MM.1S (cell line): ENCODE measurements at regions not wholly inside any gene's neighbourhood (a gene's known extent, or its start where the extent isn't known, plus 50 kb on each side); places are given as distances from the start of the nearest gene placed in this dataset.

Experiments used
- DNase-seq: peaks from one replicate; pipeline ENCODE4 v3.0.0-alpha.2; 2015
- H2AFZ ChIP-seq: fragments of 300-600 bp; sonication (generic); 2 replicates; pipeline ENCODE4 v1.6.0; 2016; ENCODE audit warnings: antibody characterized with exemption, low read length
- H3F3A ChIP-seq: fragments of 300-600 bp; sonication (generic); 2 replicates; pipeline ENCODE4 v1.6.1; 2016; ENCODE audit warnings: mild to moderate bottlenecking, antibody characterized with exemption, low read length, moderate library complexity, mixed read lengths; ENCODE audit not compliant: insufficient read depth
- H3K27ac ChIP-seq: fragments of 300-600 bp; sonication (generic); 2 replicates; pipeline ENCODE4 v1.5.1; 2016; ENCODE audit warnings: mild to moderate bottlenecking, low read length
- H3K27me3 ChIP-seq: fragments of 300-600 bp; sonication (generic); replicated peaks from 2 replicates; pipeline ENCODE4 v1.6.0; 2016; ENCODE audit warnings: low read length; ENCODE audit not compliant: insufficient read depth
- H3K36me3 ChIP-seq: fragments of 300-600 bp; sonication (generic); replicated peaks from 2 replicates; pipeline ENCODE4 v1.6.1; 2016; ENCODE audit warnings: mild to moderate bottlenecking, low read length, mixed read lengths; ENCODE audit not compliant: insufficient read depth
- H3K4me1 ChIP-seq: fragments of 300-600 bp; sonication (generic); 2 replicates; pipeline ENCODE4 v1.6.1; 2016; ENCODE audit warnings: low read length, mixed read lengths
- H3K4me2 ChIP-seq: fragments of 300-600 bp; sonication (generic); 2 replicates; pipeline ENCODE4 v1.6.0; 2016; ENCODE audit warnings: low read depth, low read length
- H3K4me3 ChIP-seq: fragments of 300-600 bp; sonication (generic); 2 replicates; pipeline ENCODE4 v1.5.1; 2016; ENCODE audit warnings: low read length, mixed read lengths
- H3K79me2 ChIP-seq: fragments of 300-600 bp; sonication (generic); 2 replicates; pipeline ENCODE4 v1.6.1; 2016; ENCODE audit warnings: mixed run types, low read length, mixed read lengths
- H3K9ac ChIP-seq: fragments of 300-600 bp; sonication (generic); 2 replicates; pipeline ENCODE4 v1.6.1; 2016; ENCODE audit warnings: low read length, mixed read lengths
- H3K9me2 ChIP-seq: fragments of 300-600 bp; sonication (generic); replicated peaks from 2 replicates; pipeline ENCODE4 v1.6.1; 2016; ENCODE audit warnings: mild to moderate bottlenecking, low read length, mixed read lengths; ENCODE audit not compliant: insufficient read depth
- H3K9me3 ChIP-seq: fragments of 300-600 bp; sonication (generic); replicated peaks from 2 replicates; pipeline ENCODE4 v1.6.1; 2016; ENCODE audit warnings: mild to moderate bottlenecking, low read length, mixed read lengths; ENCODE audit not compliant: insufficient read depth
- H4K20me1 ChIP-seq: fragments of 300-600 bp; sonication (generic); 2 replicates; pipeline ENCODE4 v1.6.1; 2016; ENCODE audit warnings: mild to moderate bottlenecking, low read length, moderate library complexity, mixed read lengths; ENCODE audit not compliant: insufficient read depth
- CTCF ChIP-seq: fragments of 300-600 bp; sonication (generic); IDR thresholded peaks from 2 replicates; pipeline ENCODE4 v1.5.1; 2016; ENCODE audit warnings: antibody characterized with exemption, low read length, mixed read lengths
- EZH2 ChIP-seq: fragments of 300-600 bp; sonication (generic); optimal IDR thresholded peaks from 2 replicates; pipeline ENCODE3; 2017; ENCODE audit warnings: low read depth, mild to moderate bottlenecking, antibody characterized with exemption, low read length, mixed read lengths
- EZH2phosphoT487 ChIP-seq: fragments of 300-600 bp; sonication (generic); IDR thresholded peaks from 2 replicates; pipeline ENCODE4 v1.6.1; 2018; ENCODE audit warnings: antibody characterized with exemption, low read length

DNA sequence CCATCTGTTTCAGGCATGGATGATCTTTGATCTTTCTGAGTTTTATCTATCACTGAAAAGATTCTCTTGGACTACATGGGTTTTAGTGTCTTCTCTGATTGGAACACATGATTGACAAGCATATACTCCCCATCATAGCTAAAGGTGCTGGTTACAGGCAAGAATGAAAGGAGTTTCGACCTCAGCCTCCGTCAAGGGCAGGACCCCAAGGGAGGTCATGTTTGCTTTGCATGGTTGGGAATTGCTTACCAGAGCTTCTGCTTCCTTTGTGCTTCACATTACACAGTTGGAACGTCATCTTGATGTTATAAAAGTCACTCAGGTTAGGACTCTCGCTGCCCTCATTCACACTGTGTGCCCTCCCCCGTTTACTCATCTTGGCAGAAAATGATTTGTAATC, 287.7 kb downstream of the PIK3C3 start:
- Histone ChIP-seq H3K4me3 (no peak overlapping the region), H2AFZ (no peak overlapping the region), H3K9me3 (no peaks in the 10 kb centered on the region), H3K9me2 (no peaks in the 10 kb centered on the region), H3K4me1 (no peaks in the 10 kb centered on the region), H3K36me3 (no peaks in the 10 kb centered on the region), H3K4me2 (no peak overlapping the region), H3K27ac (no peak overlapping the region), H3F3A (no peaks in the 10 kb centered on the region), H4K20me1 (no peaks in the 10 kb centered on the region), H3K27me3 (no peaks in the 10 kb centered on the region), H3K9ac (no peak overlapping the region), H3K79me2 (no peaks in the 10 kb centered on the region)
- no peak for TF ChIP-seq CTCF
- no peak for TF ChIP-seq EZH2
- TF ChIP-seq EZH2phosphoT487: no peak
- no peak for DNase-seq

- H4K20me1 ChIP-seq: no peaks in the 10 kb centered on the region
- no peak overlapping the region for H3K4me2 ChIP-seq
- H3K4me3 ChIP-seq: no peak overlapping the region
- no peaks in the 10 kb centered on the region for H3K9me2 ChIP-seq
- H3K4me1 ChIP-seq: no peaks in the 10 kb centered on the region
- no peak overlapping the region for H2AFZ ChIP-seq
- no peak for TF ChIP-seq EZH2phosphoT487
- no peak for TF ChIP-seq CTCF
- TF ChIP-seq EZH2: no peak
- no peaks in the 10 kb centered on the region for H3F3A ChIP-seq
- no peak overlapping the region for H3K27ac ChIP-seq
- DNase-seq: no peak
- no peaks in the 10 kb centered on the region for H3K79me2 ChIP-seq
- H3K27me3 ChIP-seq: no peaks in the 10 kb centered on the region
- H3K36me3 ChIP-seq: no peaks in the 10 kb centered on the region
- H3K9ac ChIP-seq: no peak overlapping the region
- no peaks in the 10 kb centered on the region for H3K9me3 ChIP-seq
Measured at GRCh38 chr18:42245137-42245536, 290.1 kb downstream of the PIK3C3 start.

DNA sequence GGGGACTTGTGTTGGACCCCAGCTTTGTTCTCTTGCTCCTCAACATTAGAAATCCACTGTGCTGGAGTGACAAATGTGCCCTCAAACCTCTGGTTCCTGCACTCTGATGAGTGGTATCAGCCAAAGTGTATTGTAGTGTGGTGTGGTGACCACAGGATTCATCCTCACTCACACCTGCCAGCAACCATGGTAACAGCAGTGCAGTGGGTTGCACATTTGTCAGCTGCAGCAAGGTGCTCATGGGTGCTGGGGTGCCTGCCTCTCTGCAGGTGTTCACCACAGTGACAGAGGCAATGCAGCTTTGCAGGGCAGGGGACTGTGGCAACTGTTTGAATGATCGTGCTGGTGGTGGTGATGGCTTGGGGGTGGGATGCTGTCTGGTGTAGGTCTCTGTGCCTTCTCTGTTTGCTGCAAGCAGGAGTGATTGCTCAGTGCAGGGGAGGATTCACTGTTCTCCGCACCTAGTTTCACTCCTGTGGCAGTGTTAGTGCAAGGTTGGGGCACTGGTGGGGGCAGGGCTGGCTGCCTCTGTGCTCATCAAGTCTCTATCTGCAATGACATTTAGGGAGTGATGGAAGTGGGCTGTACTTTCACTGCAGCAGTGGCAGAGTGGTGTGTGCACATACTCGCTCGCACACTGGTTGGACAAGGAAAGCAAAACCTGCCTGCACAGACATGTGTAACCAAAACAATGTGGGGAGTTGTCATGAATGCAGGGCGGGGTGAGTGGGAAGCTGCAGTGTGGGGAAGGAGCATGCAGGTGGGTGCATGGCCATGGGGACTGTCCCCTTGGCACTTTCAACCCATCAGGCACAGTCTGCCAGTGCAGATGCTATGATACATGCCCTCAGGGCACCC, 301.1 kb downstream of the PIK3C3 start:
- Histone ChIP-seq H3K79me2 (no peaks in the 10 kb centered on the region), H3F3A (no peaks in the 10 kb centered on the region), H3K36me3 (no peaks in the 10 kb centered on the region), H3K9ac (no peak overlapping the region), H3K9me3 (no peaks in the 10 kb centered on the region), H3K4me1 (no peaks in the 10 kb centered on the region), H4K20me1 (no peaks in the 10 kb centered on the region), H3K27ac (no peak overlapping the region), H3K4me3 (no peak overlapping the region), H2AFZ (no peak overlapping the region), H3K4me2 (no peak overlapping the region), H3K9me2 (no peaks in the 10 kb centered on the region), H3K27me3 (no peaks in the 10 kb centered on the region)
- no peak for DNase-seq
- TF ChIP-seq EZH2phosphoT487 (no peak), EZH2 (no peak), CTCF (no peak)
